ENCODE measurements at regions not wholly inside any gene's neighbourhood (a gene's known extent, or its start where the extent isn't known, plus 50 kb on each side); places are given as distances from the start of the nearest gene placed in this dataset.

GRCh38 chr5:159833846-159834245 is 82.4 kb upstream of the ADRA1B start:
- TF ChIP-seq POLR2AphosphoS5 (IDR thresholded peaks at IDR 0.05; ENCODE audit: low read depth, low read length): no peak
- TF ChIP-seq TAF1 (IDR thresholded peaks at IDR 0.05; ENCODE audit: borderline replicate concordance, insufficient read depth, low read length): no peak
- TF ChIP-seq SIN3A (IDR thresholded peaks at IDR 0.05; ENCODE audit: borderline replicate concordance, insufficient read depth, low read length): no peak
- no peak for TF ChIP-seq FOXP2 (optimal IDR thresholded peaks at IDR 0.05; ENCODE audit: borderline replicate concordance, extremely low read depth, extremely low read length, insufficient read depth)
